Gastroesophageal sphincter (tissue), 3 donors: ENCODE measurements at regions not wholly inside any gene's neighbourhood (a gene's known extent, or its start where the extent isn't known, plus 50 kb on each side); places are given as distances from the start of the nearest gene placed in this dataset.

ENCODE experiments used
- CTCF ChIP-seq, 4 experiments: fragments of 200-600 bp in 2 of 4; fragments of 450-650 bp in 2 of 4; sonication (generic) in 1 of 4; IDR thresholded peaks; one replicate each; pipeline ENCODE4 v1.5.1; 2017 to 2019; ENCODE audit warnings: antibody characterized with exemption in 4 of 4, mild to moderate bottlenecking in 2 of 4, moderate library complexity in 2 of 4
- EP300 ChIP-seq: sonication (generic); formaldehyde crosslinking; IDR thresholded peaks from one replicate; pipeline ENCODE4 v1.6.1; 2017; ENCODE audit warnings: antibody characterized with exemption, mild to moderate bottlenecking
- POLR2A ChIP-seq, 2 donors: fragments of 450-650 bp; IDR thresholded peaks; one replicate each; pipeline ENCODE4 v1.6.1; 2017; ENCODE audit warnings: antibody characterized with exemption in 2 of 2, mild to moderate bottlenecking in 2 of 2, moderate library complexity in 1 of 2
- POLR2AphosphoS5 ChIP-seq: sonication (generic); formaldehyde crosslinking; IDR thresholded peaks from one replicate; pipeline ENCODE4 v1.6.1; 2017; ENCODE audit warnings: antibody characterized with exemption

DNA sequence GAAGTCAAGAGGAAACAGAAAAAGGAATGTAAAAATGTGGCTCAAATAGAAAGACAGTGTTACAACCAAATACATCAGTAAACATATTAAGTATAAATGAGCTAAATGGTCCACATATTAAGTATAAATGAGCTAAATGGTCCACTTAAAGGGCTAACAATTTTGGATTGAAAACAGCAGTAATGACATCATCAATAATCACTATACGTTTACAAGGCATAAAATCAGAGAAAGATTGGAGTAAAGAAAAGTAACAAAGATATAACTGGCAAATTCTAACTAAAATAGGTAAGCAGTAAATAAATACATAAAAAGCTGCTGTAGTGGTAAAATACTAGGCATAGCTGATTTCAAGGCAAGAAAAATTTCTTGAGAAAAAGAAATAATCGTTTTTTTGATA lies 1298.4 kb upstream of the CELF2 start:
- no peak for TF ChIP-seq CTCF (IDR thresholded peaks at IDR 0.05)
- no peak for TF ChIP-seq POLR2A (IDR thresholded peaks at IDR 0.05)
- TF ChIP-seq POLR2AphosphoS5: no peak
- TF ChIP-seq EP300: no peak
